Esophagus (tissue), 2 donors: ENCODE measurements at regions not wholly inside any gene's neighbourhood (a gene's known extent, or its start where the extent isn't known, plus 50 kb on each side); places are given as distances from the start of the nearest gene placed in this dataset.

ENCODE experiments used
- H3K27ac ChIP-seq, 2 donors: one replicate each; pipeline ENCODE4 v1.5.1; 2013; ENCODE audit warnings: low read depth in 2 of 2, mild to moderate bottlenecking in 2 of 2, inconsistent platforms in 1 of 2, low read length in 1 of 2, moderate library complexity in 1 of 2
- H3K27me3 ChIP-seq, 2 donors: one replicate each; pipeline ENCODE4 v1.6.1; 2013; ENCODE audit warnings: low read length in 2 of 2, control low read depth in 1 of 2, mild to moderate bottlenecking in 1 of 2; ENCODE audit not compliant: insufficient read depth in 2 of 2, control insufficient read depth in 1 of 2
- H3K36me3 ChIP-seq, 2 donors: one replicate each; pipeline ENCODE4 v1.6.1; 2013; ENCODE audit warnings: low read length in 1 of 2; ENCODE audit not compliant: control insufficient read depth in 2 of 2, insufficient read depth in 2 of 2
- H3K4me1 ChIP-seq, 2 donors: one replicate each; pipeline ENCODE4 v1.6.1; 2013; ENCODE audit warnings: low read length in 1 of 2; ENCODE audit not compliant: control insufficient read depth in 2 of 2, insufficient read depth in 2 of 2
- H3K4me3 ChIP-seq, 2 donors: one replicate each; pipeline ENCODE4 v1.5.1; 2013; ENCODE audit warnings: low read length in 2 of 2, mild to moderate bottlenecking in 2 of 2, low read depth in 1 of 2, moderate library complexity in 1 of 2
- H3K9me3 ChIP-seq, 2 donors: one replicate each; pipeline ENCODE4 v1.6.1; 2013; ENCODE audit warnings: mild to moderate bottlenecking in 2 of 2, low read depth in 1 of 2, low read length in 1 of 2, moderate library complexity in 1 of 2; ENCODE audit not compliant: control insufficient read depth in 2 of 2, insufficient read depth in 1 of 2
- WGBS, 2 donors: extraction: QIAGEN DNeasy Blood & Tissue Kit; methylation state at CpG; one replicate each; pipeline ENCODE4 v1.1.7; 2013; 5-methylcytosine and 5-hydroxymethylcytosine counted together
- donor health status: healthy with polysubstance abuse.
- donor health status: Bipolar disorder and iron deficiency.

DNA sequence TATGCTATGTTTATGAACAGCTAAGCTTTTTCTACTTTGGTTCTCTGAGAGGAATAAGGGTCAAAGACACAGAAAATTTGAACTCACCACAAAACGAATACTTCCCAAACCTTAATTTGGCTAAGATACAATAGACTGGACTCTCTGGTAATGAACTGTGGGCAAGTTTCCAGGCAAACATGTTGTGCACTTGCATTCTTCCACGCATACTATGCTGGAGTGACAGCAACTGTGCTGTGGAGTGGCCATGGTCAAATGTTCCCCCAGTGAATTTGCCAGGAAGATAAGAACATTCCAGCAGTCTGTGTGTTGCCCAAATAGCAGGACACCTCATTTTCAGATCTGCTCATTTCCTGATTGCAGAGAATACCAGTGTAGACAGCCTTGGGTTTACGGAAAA, 275.3 kb upstream of the IL12B start:
- Histone ChIP-seq H3K9me3 (no peaks in the 10 kb centered on the region), H3K27me3 (no peaks in the 10 kb centered on the region), H3K27ac (no peak overlapping the region), H3K4me1 (no peaks in the 10 kb centered on the region), H3K4me3 (no peak overlapping the region), H3K36me3 (no peaks in the 10 kb centered on the region)
- WGBS, 2 donors = 38 to 51% methylated on average over 3 of the region's 3 CpGs

DNA sequence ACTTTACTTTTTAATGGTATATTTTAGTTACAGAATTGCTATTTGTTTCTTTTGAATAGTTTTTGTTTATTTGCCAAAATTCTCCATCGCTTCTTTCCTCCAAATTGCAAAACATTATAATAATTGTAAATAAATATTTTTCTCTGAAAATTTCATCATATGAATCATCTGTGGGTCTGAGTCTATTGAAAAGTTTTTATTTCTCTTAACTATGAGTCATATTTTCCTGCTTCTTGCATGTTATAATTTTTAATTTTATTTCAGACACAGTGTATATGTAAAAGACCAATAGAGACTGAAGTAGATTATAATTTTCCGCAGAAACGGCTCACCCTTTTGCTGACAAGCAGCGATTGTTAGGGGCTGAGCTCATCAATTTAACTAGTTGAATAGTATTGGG, 279.1 kb upstream of the IL12B start:
- Histone ChIP-seq H3K4me3 (no peak overlapping the region), H3K9me3 (no peaks in the 10 kb centered on the region), H3K27me3 (no peaks in the 10 kb centered on the region), H3K36me3 (no peaks in the 10 kb centered on the region), H3K4me1 (no peaks in the 10 kb centered on the region), H3K27ac (no peak overlapping the region)
- 84 to 88% methylated on average over 4 of the region's 4 CpGs for WGBS, 2 donors

DNA sequence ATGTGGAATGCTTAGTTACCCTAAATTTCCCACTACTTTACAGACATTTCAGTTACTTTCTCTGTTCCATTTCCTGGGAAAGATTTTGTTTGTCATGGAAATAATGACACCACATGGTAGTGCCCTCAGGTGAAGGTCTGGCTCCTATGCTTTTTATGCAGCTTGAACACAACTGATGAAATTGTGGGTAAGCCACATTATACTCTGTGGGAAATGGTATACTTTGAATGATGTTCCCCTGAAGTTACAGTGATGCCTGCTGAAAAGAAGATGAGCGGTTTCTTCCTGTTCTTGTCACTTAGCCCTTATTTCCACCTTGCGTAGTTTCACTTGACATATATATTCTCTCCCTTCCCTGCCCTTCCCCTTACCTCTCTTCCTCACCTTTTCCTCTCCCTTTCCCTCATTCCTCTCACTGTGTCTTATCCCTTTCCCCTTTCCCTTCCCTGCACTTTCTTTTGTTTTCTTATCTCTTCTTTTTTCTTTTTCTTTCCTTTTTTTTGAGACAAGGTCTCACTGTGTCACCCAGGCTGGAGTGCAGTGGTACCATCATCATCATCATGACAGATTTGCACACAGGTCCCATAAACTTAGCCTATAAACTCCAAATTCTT, 280.8 kb upstream of the IL12B start:
- 94 to 95% methylated on average over 2 of the region's 2 CpGs for WGBS, 2 donors
- no peaks in the 10 kb centered on the region for H3K9me3 ChIP-seq

DNA sequence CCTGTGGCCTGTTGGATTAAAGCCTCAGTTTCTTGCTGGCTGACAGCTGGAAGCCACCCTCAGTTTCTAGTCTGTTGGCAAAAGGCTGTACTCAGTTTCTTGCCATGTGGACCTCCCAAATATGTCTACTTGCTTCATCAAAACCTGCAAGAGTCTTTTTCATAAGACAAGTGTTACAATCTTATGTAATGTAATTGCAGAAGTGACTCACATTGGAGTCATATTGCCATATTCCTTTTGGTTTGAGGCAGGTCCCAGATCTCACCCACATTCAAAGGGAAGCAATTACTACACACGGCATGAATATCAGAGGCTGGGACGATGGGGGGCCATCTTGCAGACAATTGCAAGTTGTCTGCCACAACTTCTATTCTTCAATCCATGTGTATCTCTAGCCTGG, 286.7 kb upstream of the IL12B start:
- Histone ChIP-seq H3K4me3 (no peak overlapping the region), H3K27me3 (no peaks in the 10 kb centered on the region), H3K4me1 (no peaks in the 10 kb centered on the region), H3K9me3 (peaks cover 0 to 2% of the 10 kb centered on the region in 2 donors), H3K36me3 (no peaks in the 10 kb centered on the region), H3K27ac (no peak overlapping the region)
- WGBS, 2 donors = 50 to 55% methylated on average over 2 of the region's 2 CpGs

More for the DNA sequence above, 280.8 kb upstream of the IL12B start:
- H3K4me1 ChIP-seq = no peaks in the 10 kb centered on the region
- H3K36me3 ChIP-seq = no peaks in the 10 kb centered on the region
- no peaks in the 10 kb centered on the region for H3K27me3 ChIP-seq
- no peak overlapping the region for H3K4me3 ChIP-seq
- H3K27ac ChIP-seq = no peak overlapping the region

DNA sequence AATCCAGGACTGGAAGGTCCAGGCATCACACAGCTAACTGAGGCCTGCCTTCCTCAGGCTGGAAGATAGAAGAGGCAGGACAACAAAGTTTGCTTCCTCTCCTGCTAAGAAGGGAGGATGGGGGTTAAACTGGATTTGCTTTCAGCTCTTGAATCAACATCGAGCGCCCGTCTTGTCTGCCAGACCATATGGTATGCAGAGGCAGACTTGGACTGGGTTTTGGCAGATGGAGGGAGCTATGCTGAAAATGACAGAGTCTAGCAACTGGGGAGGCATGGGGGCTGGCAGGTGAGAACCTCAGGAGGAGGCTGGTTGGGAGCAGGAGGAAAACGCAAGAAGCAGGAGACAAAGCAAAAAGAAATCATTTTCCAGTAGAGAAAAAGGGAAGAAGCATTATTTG, 289.5 kb upstream of the IL12B start:
- no peaks in the 10 kb centered on the region for H3K27me3 ChIP-seq
- H3K4me3 ChIP-seq = no peak overlapping the region
- no peaks in the 10 kb centered on the region for H3K4me1 ChIP-seq
- H3K36me3 ChIP-seq = no peaks in the 10 kb centered on the region
- H3K27ac ChIP-seq = no peak overlapping the region
- peaks cover 0 to 3% of the 10 kb centered on the region in 2 donors for H3K9me3 ChIP-seq
- WGBS, 2 donors = 43 to 62% methylated on average over 4 of the region's 4 CpGs

DNA sequence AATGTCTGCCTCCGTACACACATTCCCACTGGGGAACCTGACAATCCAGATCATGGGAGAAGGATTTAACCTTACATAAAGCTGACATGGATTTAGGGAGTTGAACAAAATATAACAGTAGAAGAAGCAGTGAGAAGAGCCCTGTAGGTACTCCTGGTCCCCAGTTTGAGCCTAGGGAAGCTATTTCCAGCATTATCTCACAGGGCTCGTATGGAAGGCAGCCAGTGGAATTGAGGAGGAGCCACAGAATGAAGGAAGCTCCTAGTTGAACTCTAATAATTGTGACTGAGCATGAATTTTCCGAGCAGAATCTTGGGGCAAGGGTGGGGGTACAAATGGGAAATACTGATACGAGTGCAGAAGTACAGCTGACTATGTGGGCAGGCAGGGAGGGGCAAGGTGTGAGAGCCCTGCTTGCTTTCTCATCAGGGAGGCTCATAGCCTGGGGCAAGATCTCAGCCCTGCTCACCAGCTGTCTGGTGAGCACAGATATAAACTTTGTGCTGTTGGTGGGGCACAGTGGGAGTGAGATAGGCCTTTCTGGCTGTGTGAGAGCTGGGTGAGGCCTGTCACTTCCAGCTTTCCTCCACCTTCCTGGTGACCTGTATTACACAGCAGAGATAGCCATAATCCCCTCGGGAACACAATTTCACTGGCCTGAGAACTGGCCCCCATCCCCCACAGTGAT, 290.7 kb upstream of the IL12B start:
- H3K4me3 ChIP-seq = no peak overlapping the region
- H3K4me1 ChIP-seq = no peaks in the 10 kb centered on the region
- peaks cover 0 to 3% of the 10 kb centered on the region in 2 donors for H3K9me3 ChIP-seq
- WGBS, 2 donors = 68 to 70% methylated on average over 5 of the region's 5 CpGs
- no peaks in the 10 kb centered on the region for H3K36me3 ChIP-seq
- H3K27me3 ChIP-seq = no peaks in the 10 kb centered on the region
- H3K27ac ChIP-seq = no peak overlapping the region

DNA sequence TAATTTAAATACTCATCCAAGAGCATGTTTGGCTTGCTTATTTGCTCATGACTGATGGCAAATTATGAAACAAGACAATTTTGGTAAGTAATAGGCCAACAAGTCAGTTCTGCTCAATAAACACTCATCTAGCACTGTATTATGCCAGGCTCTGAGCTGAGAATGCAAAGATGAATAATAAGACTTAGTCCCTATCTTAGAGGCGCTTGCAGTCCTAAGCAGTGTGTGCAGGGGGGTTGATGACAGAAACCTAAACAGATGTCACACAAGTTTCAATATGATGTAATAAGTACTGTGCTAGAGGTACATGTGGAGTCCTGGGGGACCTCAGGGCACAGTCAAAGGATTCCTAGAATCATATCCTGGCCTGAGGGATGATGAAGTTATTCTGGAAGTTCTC, 287.6 kb upstream of the ADRA1B start:
- no peak overlapping the region for H3K4me3 ChIP-seq
- H3K27me3 ChIP-seq = no peaks in the 10 kb centered on the region
- no peaks in the 10 kb centered on the region for H3K9me3 ChIP-seq
- H3K27ac ChIP-seq = no peak overlapping the region
- 77 to 88% methylated on average over 1 of the region's 1 CpG for WGBS, 2 donors
- H3K4me1 ChIP-seq = no peaks in the 10 kb centered on the region
- H3K36me3 ChIP-seq = no peaks in the 10 kb centered on the region

DNA sequence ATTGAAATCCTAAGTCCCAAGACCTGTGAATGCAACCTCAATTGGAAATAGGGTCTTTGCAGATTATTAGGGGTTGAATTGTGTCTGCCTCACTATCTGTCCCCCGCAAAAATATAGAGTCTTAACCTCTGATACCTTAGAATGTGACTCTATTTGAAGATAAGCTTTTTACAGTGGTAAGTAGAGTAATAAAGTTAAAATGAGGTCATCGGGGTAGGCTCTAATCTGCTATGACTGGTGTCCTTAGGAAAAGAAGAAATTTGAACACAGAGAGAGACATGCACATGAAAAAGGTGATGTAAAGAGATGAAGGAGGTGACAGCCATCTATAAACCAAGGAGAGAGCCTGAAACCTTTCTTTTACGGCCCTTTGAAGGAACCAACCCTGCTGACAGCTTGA, 287.1 kb upstream of the ADRA1B start:
- Histone ChIP-seq H3K9me3 (no peaks in the 10 kb centered on the region), H3K36me3 (no peaks in the 10 kb centered on the region), H3K27me3 (no peaks in the 10 kb centered on the region), H3K4me3 (no peak overlapping the region), H3K27ac (no peak overlapping the region), H3K4me1 (no peaks in the 10 kb centered on the region)
- 85 to 87% methylated on average over 3 of the region's 3 CpGs for WGBS, 2 donors

DNA sequence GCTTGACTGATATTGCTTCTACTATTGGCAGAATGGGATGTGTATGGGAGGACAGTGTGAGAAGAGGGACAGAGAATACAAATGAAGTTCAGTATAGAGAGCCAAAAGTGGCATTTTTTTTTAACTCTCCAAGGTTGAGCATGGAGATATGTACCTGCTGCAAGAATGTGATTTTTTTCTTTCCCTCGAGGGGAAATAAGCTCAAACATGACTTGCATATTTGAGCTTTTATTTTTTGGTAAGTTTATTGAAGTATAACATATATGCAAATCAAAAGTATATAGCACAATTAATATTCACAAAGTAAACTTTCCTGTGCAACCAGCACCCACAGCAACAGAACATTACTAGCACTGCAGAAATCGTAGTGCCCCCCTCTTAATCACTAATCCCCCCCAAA, 285.7 kb upstream of the ADRA1B start:
- Histone ChIP-seq H3K4me3 (no peak overlapping the region), H3K27ac (no peak overlapping the region)
- WGBS, 2 donors = 30 to 54% methylated on average over 2 of the region's 2 CpGs

DNA sequence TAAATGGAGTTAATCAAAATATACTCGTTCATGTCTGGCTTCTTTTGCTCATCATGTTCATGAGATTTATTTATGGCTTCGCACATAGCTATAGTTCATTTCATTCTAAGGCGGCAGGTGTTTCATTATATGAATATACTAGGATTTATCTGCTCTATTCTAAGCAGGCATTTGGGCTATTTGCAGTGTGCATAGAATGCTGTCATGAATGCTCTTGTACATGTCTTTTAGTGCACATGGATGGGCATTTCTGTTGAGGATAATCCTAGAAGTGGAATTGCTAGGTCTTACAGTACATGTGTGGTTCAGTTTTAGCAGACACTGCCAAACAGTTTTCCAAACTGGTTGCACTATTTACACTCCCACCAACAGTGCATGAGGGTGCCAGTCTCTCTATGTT, 285.3 kb upstream of the ADRA1B start:
- H3K4me1 ChIP-seq = no peaks in the 10 kb centered on the region
- H3K36me3 ChIP-seq = no peaks in the 10 kb centered on the region
- no peak overlapping the region for H3K27ac ChIP-seq
- H3K9me3 ChIP-seq = no peaks in the 10 kb centered on the region
- H3K4me3 ChIP-seq = no peak overlapping the region
- WGBS, 2 donors = 70 to 71% methylated on average over 3 of the region's 3 CpGs
- no peaks in the 10 kb centered on the region for H3K27me3 ChIP-seq

More for the DNA sequence above, 285.7 kb upstream of the ADRA1B start:
- H3K9me3 ChIP-seq = no peaks in the 10 kb centered on the region
- no peaks in the 10 kb centered on the region for H3K4me1 ChIP-seq
- H3K36me3 ChIP-seq = no peaks in the 10 kb centered on the region
- H3K27me3 ChIP-seq = no peaks in the 10 kb centered on the region
